ENCODE measurements at regions not wholly inside any gene's neighbourhood (a gene's known extent, or its start where the extent isn't known, plus 50 kb on each side); places are given as distances from the start of the nearest gene placed in this dataset.

- DNase-seq (ENCODE audit: low read depth, low spot score) = no peak
These were observed 221.2 kb downstream of the SOX9 start for GRCh38 chr17:72342061-72342460.

GRCh38 chr17:72342627-72343527 is 222.1 kb downstream of the SOX9 start:
- no peak for DNase-seq (ENCODE audit: low read depth, low spot score)

GRCh38 chr17:72343911-72344310 is 223.1 kb downstream of the SOX9 start:
- DNase-seq (ENCODE audit: low read depth, low spot score) = no peak

GRCh38 chr17:72344613-72345012 is 223.8 kb downstream of the SOX9 start:
- DNase-seq (ENCODE audit: low read depth, low spot score) = no peak

- no peak for DNase-seq (ENCODE audit: low read depth, low spot score)
These were observed 224.3 kb downstream of the SOX9 start for GRCh38 chr17:72345088-72345487.

- no peak for DNase-seq (ENCODE audit: low read depth, low spot score)
These were observed 224.7 kb downstream of the SOX9 start for GRCh38 chr17:72345536-72345935.

GRCh38 chr17:72346306-72346705 is 225.5 kb downstream of the SOX9 start:
- no peak for DNase-seq (ENCODE audit: low read depth, low spot score)

- DNase-seq (ENCODE audit: low read depth, low spot score) = no peak
These were observed 228.2 kb downstream of the SOX9 start for GRCh38 chr17:72349011-72349410.

- no peak for DNase-seq (ENCODE audit: low read depth, low spot score)
These were observed 228.7 kb downstream of the SOX9 start for GRCh38 chr17:72349491-72349995.

- no peak for DNase-seq (ENCODE audit: low read depth, low spot score)
These were observed 229.3 kb downstream of the SOX9 start for GRCh38 chr17:72350073-72350472.

- DNase-seq (ENCODE audit: low read depth, low spot score) = no peak
These were observed 230.5 kb downstream of the SOX9 start for GRCh38 chr17:72351365-72351764.

- no peak for DNase-seq (ENCODE audit: low read depth, low spot score)
These were observed 231.1 kb downstream of the SOX9 start for GRCh38 chr17:72351884-72352346.

GRCh38 chr17:72353502-72353901 is 232.7 kb downstream of the SOX9 start:
- DNase-seq (ENCODE audit: low read depth, low spot score) = no peak

GRCh38 chr17:72354071-72354470 is 233.3 kb downstream of the SOX9 start:
- no peak for DNase-seq (ENCODE audit: low read depth, low spot score)

- DNase-seq (ENCODE audit: low read depth, low spot score) = no peak
These were observed 237.0 kb downstream of the SOX9 start for GRCh38 chr17:72357764-72358365.

GRCh38 chr17:72358465-72358864 is 237.6 kb downstream of the SOX9 start:
- no peak for DNase-seq (ENCODE audit: low read depth, low spot score)

- DNase-seq (ENCODE audit: low read depth, low spot score) = no peak
These were observed 238.5 kb downstream of the SOX9 start for GRCh38 chr17:72359274-72359673.

GRCh38 chr17:72359811-72360210 is 239.0 kb downstream of the SOX9 start:
- DNase-seq (ENCODE audit: low read depth, low spot score) = no peak

- DNase-seq (ENCODE audit: low read depth, low spot score) = no peak
These were observed 239.6 kb downstream of the SOX9 start for GRCh38 chr17:72360386-72360940.

GRCh38 chr17:72361892-72362291 is 241.1 kb downstream of the SOX9 start:
- DNase-seq (ENCODE audit: low read depth, low spot score) = no peak

- no peak for DNase-seq (ENCODE audit: low read depth, low spot score)
These were observed 241.7 kb downstream of the SOX9 start for GRCh38 chr17:72362376-72363088.

All from pulmonary artery endothelial cell (primary cell).